Panc1 (cell line): ENCODE measurements at regions not wholly inside any gene's neighbourhood (a gene's known extent, or its start where the extent isn't known, plus 50 kb on each side); places are given as distances from the start of the nearest gene placed in this dataset.

Experiments used
- ATAC-seq: fragments of 200-7000 bp; cut with Tn5 transposase; 2 replicates; pipeline ENCODE4 v1.9.1; 2020; ENCODE audit warnings: mild to moderate bottlenecking, moderate library complexity
- BruUV-seq: library from RNA; stranded (reverse); fragments of 400-500 nt; replicated peaks from 2 replicates; lab custom pipeline; 2021; lab: Mats Ljungman, UMichigan
- CTCF ChIA-PET: fragments of 300-600 bp; sonication (Branson Sonifier 250); formaldehyde crosslinking; loops from one replicate; lab custom pipeline; 2022; ENCODE audit warnings: antibody characterized with exemption; lab: Charles Lee
- POLR2A ChIA-PET: fragments of 300-600 bp; sonication (Branson Sonifier 250); formaldehyde crosslinking; loops from one replicate; lab custom pipeline; 2022; ENCODE audit warnings: antibody characterized with exemption; lab: Charles Lee
- DNase-seq: peaks from one replicate; pipeline ENCODE4 v3.0.0-alpha.2; 2010; ENCODE audit warnings: low read depth, low spot score
- H3K27ac ChIP-seq: 2 replicates; pipeline ENCODE4 v1.5.1; 2011; ENCODE audit warnings: mild to moderate bottlenecking, low read length, inconsistent platforms
- H3K27me3 ChIP-seq: fragments of 200-500 bp; sonication (Bioruptor generic); 2 replicates; pipeline ENCODE4 v1.6.0; 2014; ENCODE audit warnings: low read length, inconsistent platforms; ENCODE audit not compliant: control insufficient read depth, insufficient read depth
- H3K36me3 ChIP-seq: fragments of 200-500 bp; sonication (Bioruptor generic); 2 replicates; pipeline ENCODE4 v1.5.1; 2014; ENCODE audit warnings: inconsistent platforms, mild to moderate bottlenecking, low read length, moderate library complexity; ENCODE audit not compliant: control insufficient read depth, insufficient read depth
- H3K4me1 ChIP-seq: 2 replicates; pipeline ENCODE4 v1.5.1; 2011; ENCODE audit warnings: inconsistent platforms, mild to moderate bottlenecking, low read length, moderate library complexity; ENCODE audit not compliant: control insufficient read depth, insufficient read depth
- H3K4me3 ChIP-seq, 2 experiments: 2 replicates each; pipeline ENCODE4 v1.5.1; 2011 to 2012; ENCODE audit warnings: low read depth in 2 of 2, low read length in 2 of 2, mild to moderate bottlenecking in 2 of 2, inconsistent platforms in 1 of 2, moderate library complexity in 1 of 2
- H3K9me3 ChIP-seq: fragments of 200-500 bp; sonication (Bioruptor generic); 2 replicates; pipeline ENCODE4 v1.5.1; 2014; ENCODE audit warnings: low read depth, mild to moderate bottlenecking, inconsistent platforms, low read length, moderate library complexity; ENCODE audit not compliant: control insufficient read depth, insufficient read depth
- CTCF ChIP-seq: fragments of 450-650 bp; IDR thresholded peaks from 2 replicates; pipeline ENCODE4 v1.5.1; 2017; ENCODE audit warnings: mild to moderate bottlenecking
- POLR2AphosphoS5 ChIP-seq: IDR thresholded peaks from 2 replicates; pipeline ENCODE4 v1.6.1; 2012; ENCODE audit warnings: mild to moderate bottlenecking, low read depth, low read length, moderate library complexity
- REST ChIP-seq, 2 experiments: IDR thresholded peaks; 2 replicates each; pipeline ENCODE4 v1.6.1; 2011 to 2012; ENCODE audit warnings: low read depth in 2 of 2, control low read depth in 1 of 2, low read length in 1 of 2, mild to moderate bottlenecking in 1 of 2, moderate library complexity in 1 of 2; ENCODE audit not compliant: insufficient read depth in 1 of 2
- SIN3A ChIP-seq: IDR thresholded peaks from 2 replicates; pipeline ENCODE4 v1.6.1; 2012; ENCODE audit warnings: low read depth, mild to moderate bottlenecking, low read length, moderate library complexity, borderline replicate concordance; ENCODE audit not compliant: insufficient read depth
- TCF7L2 ChIP-seq: IDR thresholded peaks from 2 replicates; pipeline ENCODE4 v1.6.1; 2011; ENCODE audit warnings: mild to moderate bottlenecking, low read depth, low read length, inconsistent platforms
- in situ Hi-C: cut with HindIII; loops from 2 replicates; pipeline ENCODE4 v1.10.0; 2016; ENCODE audit warnings: low sequenced_read_pairs, low pct_unique_long_range_greater_than_20kb
- intact Hi-C: fragments of 100-400 bp; cut with micrococcal nuclease; formaldehyde crosslinking; loops from one replicate; pipeline ENCODE4 v1.10.0; 2022; ENCODE audit not compliant: unreplicated experiment

- no TSS peak for BruUV-seq
- Histone ChIP-seq H3K27me3 (no peaks in the 10 kb centered on the region), H3K27ac (no peak overlapping the region), H3K4me3 (no peak overlapping the region), H3K4me1 (no peaks in the 10 kb centered on the region), H3K9me3 (no peaks in the 10 kb centered on the region), H3K36me3 (no peaks in the 10 kb centered on the region)
- TF ChIP-seq REST (IDR thresholded peaks at IDR 0.05; ENCODE audit: insufficient read depth in 1 of 2, low read depth in 2 of 2, low read length in 1 of 2) (no peak), CTCF (no peak), POLR2AphosphoS5 (no peak), SIN3A (no peak), TCF7L2 (no peak)
- in situ Hi-C loops = no loop called here
- ChIA-PET CTCF (no interaction called here), POLR2A (no interaction called here)
- DNase-seq (no peak), ATAC-seq (no peak)
- intact Hi-C loops = no loop called here
These were observed 301.4 kb downstream of the TSN start for GRCh38 chr2:122056853-122057252.

GRCh38 chr2:122061206-122061605, 305.8 kb downstream of the TSN start:
- no peaks in the 10 kb centered on the region; the same call in 1 of the 2 replicates for H3K27me3 ChIP-seq
- H3K4me1 ChIP-seq = no peaks in the 10 kb centered on the region
- ATAC-seq (no peak), DNase-seq (no peak)
- ChIA-PET POLR2A (no interaction called here), CTCF (no interaction called here)
- no TSS peak for BruUV-seq
- H3K27ac ChIP-seq = no peak overlapping the region
- in situ Hi-C loops (no loop called here), intact Hi-C loops (no loop called here)
- no peaks in the 10 kb centered on the region for H3K36me3 ChIP-seq
- H3K4me3 ChIP-seq = no peak overlapping the region
- no peaks in the 10 kb centered on the region for H3K9me3 ChIP-seq
- no peak for TF ChIP-seq POLR2AphosphoS5
- TF ChIP-seq TCF7L2 = no peak
- TF ChIP-seq REST (IDR thresholded peaks at IDR 0.05; ENCODE audit: insufficient read depth in 1 of 2, low read depth in 2 of 2, low read length in 1 of 2) = no peak
- no peak for TF ChIP-seq SIN3A
- TF ChIP-seq CTCF = no peak
